ENCODE measurements at regions not wholly inside any gene's neighbourhood (a gene's known extent, or its start where the extent isn't known, plus 50 kb on each side); places are given as distances from the start of the nearest gene placed in this dataset.

GRCh38 chr1:221630236-221630635 is 111.7 kb downstream of the DUSP10 start:
- DNase-seq (ENCODE audit: low read depth in 3 of 3), result no peak

GRCh38 chr1:221631556-221631955 is 110.3 kb downstream of the DUSP10 start:
- DNase-seq (ENCODE audit: low read depth in 3 of 3), result no peak

- no peak for DNase-seq (ENCODE audit: low read depth in 3 of 3)
Observed at GRCh38 chr1:221632072-221632471, 109.8 kb downstream of the DUSP10 start.

GRCh38 chr1:221633841-221634409 is 108.0 kb downstream of the DUSP10 start:
- DNase-seq (ENCODE audit: low read depth in 3 of 3), result no peak

- no peak for DNase-seq (ENCODE audit: low read depth in 3 of 3)
Observed at GRCh38 chr1:221634606-221635005, 107.3 kb downstream of the DUSP10 start.

GRCh38 chr1:221635305-221635704 is 106.6 kb downstream of the DUSP10 start:
- no peak for DNase-seq (ENCODE audit: low read depth in 3 of 3)

GRCh38 chr1:221636096-221636495 is 105.8 kb downstream of the DUSP10 start:
- DNase-seq (ENCODE audit: low read depth in 3 of 3), result no peak

- no peak for DNase-seq (ENCODE audit: low read depth in 3 of 3)
Observed at GRCh38 chr1:221636967-221637366, 104.9 kb downstream of the DUSP10 start.

- DNase-seq (ENCODE audit: low read depth in 3 of 3), result no peak
Observed at GRCh38 chr1:221637641-221638041, 104.2 kb downstream of the DUSP10 start.

GRCh38 chr1:221638595-221638994 is 103.3 kb downstream of the DUSP10 start:
- DNase-seq (ENCODE audit: low read depth in 3 of 3), result no peak

- no peak for DNase-seq (ENCODE audit: low read depth in 3 of 3)
Observed at GRCh38 chr1:221641811-221642210, 100.1 kb downstream of the DUSP10 start.

- no peak for DNase-seq (ENCODE audit: low read depth in 3 of 3)
Observed at GRCh38 chr1:221643404-221644144, 98.3 kb downstream of the DUSP10 start.

GRCh38 chr1:221644145-221644448 is 97.8 kb downstream of the DUSP10 start:
- DNase-seq (ENCODE audit: low read depth in 3 of 3), result no peak

- no peak for DNase-seq (ENCODE audit: low read depth in 3 of 3)
Observed at GRCh38 chr1:221644663-221645258, 97.1 kb downstream of the DUSP10 start.

- no peak for DNase-seq (ENCODE audit: low read depth in 3 of 3)
Observed at GRCh38 chr1:221648201-221648600, 93.7 kb downstream of the DUSP10 start.
